ENCODE measurements at regions not wholly inside any gene's neighbourhood (a gene's known extent, or its start where the extent isn't known, plus 50 kb on each side); places are given as distances from the start of the nearest gene placed in this dataset.

- Mint-ChIP-seq H3K4me1 (ENCODE audit: low read depth) (no peaks in the 10 kb centered on the region), H3K4me3 (no peak overlapping the region), H3K9me3 (no peaks in the 10 kb centered on the region), H3K27me3 (peaks cover 5% of the 10 kb centered on the region), H3K27ac (no peak overlapping the region), H3K36me3 (ENCODE audit: low read depth) (no peaks in the 10 kb centered on the region)
These were observed 188.6 kb upstream of the NCKAP5 start for GRCh38 chr2:133756833-133757232.

- Mint-ChIP-seq H3K4me1 (ENCODE audit: low read depth) (no peaks in the 10 kb centered on the region), H3K27me3 (peaks cover 7% of the 10 kb centered on the region), H3K27ac (no peak overlapping the region), H3K9me3 (no peaks in the 10 kb centered on the region), H3K36me3 (ENCODE audit: low read depth) (no peaks in the 10 kb centered on the region), H3K4me3 (no peak overlapping the region)
These were observed 192.1 kb upstream of the NCKAP5 start for GRCh38 chr2:133760376-133760775.

GRCh38 chr2:133765658-133766057 lies 197.4 kb upstream of the NCKAP5 start:
- no peaks in the 10 kb centered on the region for H3K4me1 Mint-ChIP-seq (ENCODE audit: low read depth)
- no peaks in the 10 kb centered on the region for H3K9me3 Mint-ChIP-seq
- H3K27ac Mint-ChIP-seq: no peak overlapping the region
- H3K27me3 Mint-ChIP-seq: peaks cover 3% of the 10 kb centered on the region
- H3K36me3 Mint-ChIP-seq (ENCODE audit: low read depth): no peaks in the 10 kb centered on the region
- no peak overlapping the region for H3K4me3 Mint-ChIP-seq

- Mint-ChIP-seq H3K27ac (no peak overlapping the region), H3K27me3 (peaks cover 3% of the 10 kb centered on the region), H3K4me3 (no peak overlapping the region), H3K36me3 (ENCODE audit: low read depth) (no peaks in the 10 kb centered on the region), H3K9me3 (no peaks in the 10 kb centered on the region), H3K4me1 (ENCODE audit: low read depth) (no peaks in the 10 kb centered on the region)
These were observed 198.0 kb upstream of the NCKAP5 start for GRCh38 chr2:133766164-133766832.

GRCh38 chr2:133768256-133768655 lies 200.0 kb upstream of the NCKAP5 start:
- Mint-ChIP-seq H3K27me3 (peaks cover 6% of the 10 kb centered on the region), H3K27ac (no peak overlapping the region), H3K36me3 (ENCODE audit: low read depth) (no peaks in the 10 kb centered on the region), H3K9me3 (no peaks in the 10 kb centered on the region), H3K4me3 (no peak overlapping the region), H3K4me1 (ENCODE audit: low read depth) (no peaks in the 10 kb centered on the region)

- H3K4me1 Mint-ChIP-seq (ENCODE audit: low read depth): no peaks in the 10 kb centered on the region
- H3K27me3 Mint-ChIP-seq: peaks cover 6% of the 10 kb centered on the region
- no peak overlapping the region for H3K27ac Mint-ChIP-seq
- no peaks in the 10 kb centered on the region for H3K36me3 Mint-ChIP-seq (ENCODE audit: low read depth)
- no peak overlapping the region for H3K4me3 Mint-ChIP-seq
- no peaks in the 10 kb centered on the region for H3K9me3 Mint-ChIP-seq
These were observed 200.6 kb upstream of the NCKAP5 start for GRCh38 chr2:133768658-133769435.

- Mint-ChIP-seq H3K27ac (no peak overlapping the region), H3K9me3 (no peaks in the 10 kb centered on the region), H3K27me3 (peaks cover 6% of the 10 kb centered on the region), H3K4me1 (ENCODE audit: low read depth) (no peaks in the 10 kb centered on the region), H3K4me3 (no peak overlapping the region), H3K36me3 (ENCODE audit: low read depth) (no peaks in the 10 kb centered on the region)
These were observed 205.8 kb upstream of the NCKAP5 start for GRCh38 chr2:133773854-133774653.

- no peaks in the 10 kb centered on the region for H3K36me3 Mint-ChIP-seq (ENCODE audit: low read depth)
- no peaks in the 10 kb centered on the region for H3K9me3 Mint-ChIP-seq
- H3K4me1 Mint-ChIP-seq (ENCODE audit: low read depth): no peaks in the 10 kb centered on the region
- H3K27ac Mint-ChIP-seq: no peak overlapping the region
- H3K27me3 Mint-ChIP-seq: peaks cover 6% of the 10 kb centered on the region
- H3K4me3 Mint-ChIP-seq: no peak overlapping the region
These were observed 206.4 kb upstream of the NCKAP5 start for GRCh38 chr2:133774654-133775015.

- peaks cover 3% of the 10 kb centered on the region for H3K27me3 Mint-ChIP-seq
- H3K9me3 Mint-ChIP-seq: no peaks in the 10 kb centered on the region
- H3K4me1 Mint-ChIP-seq (ENCODE audit: low read depth): no peaks in the 10 kb centered on the region
- H3K36me3 Mint-ChIP-seq (ENCODE audit: low read depth): no peaks in the 10 kb centered on the region
- no peak overlapping the region for H3K27ac Mint-ChIP-seq
- no peak overlapping the region for H3K4me3 Mint-ChIP-seq
These were observed 208.8 kb upstream of the NCKAP5 start for GRCh38 chr2:133776936-133777573.

- Mint-ChIP-seq H3K4me3 (no peak overlapping the region), H3K4me1 (ENCODE audit: low read depth) (no peaks in the 10 kb centered on the region), H3K27ac (no peak overlapping the region), H3K36me3 (ENCODE audit: low read depth) (no peaks in the 10 kb centered on the region), H3K27me3 (no peaks in the 10 kb centered on the region), H3K9me3 (no peaks in the 10 kb centered on the region)
These were observed 209.3 kb upstream of the NCKAP5 start for GRCh38 chr2:133777574-133777960.

GRCh38 chr2:133780099-133780996 lies 212.1 kb upstream of the NCKAP5 start:
- Mint-ChIP-seq H3K4me3 (no peak overlapping the region), H3K27me3 (no peaks in the 10 kb centered on the region), H3K36me3 (ENCODE audit: low read depth) (no peaks in the 10 kb centered on the region), H3K27ac (no peak overlapping the region), H3K4me1 (ENCODE audit: low read depth) (no peaks in the 10 kb centered on the region), H3K9me3 (no peaks in the 10 kb centered on the region)

- no peaks in the 10 kb centered on the region for H3K9me3 Mint-ChIP-seq
- H3K4me3 Mint-ChIP-seq: no peak overlapping the region
- no peaks in the 10 kb centered on the region for H3K4me1 Mint-ChIP-seq (ENCODE audit: low read depth)
- H3K36me3 Mint-ChIP-seq (ENCODE audit: low read depth): no peaks in the 10 kb centered on the region
- H3K27me3 Mint-ChIP-seq: no peaks in the 10 kb centered on the region
- H3K27ac Mint-ChIP-seq: no peak overlapping the region
These were observed 212.8 kb upstream of the NCKAP5 start for GRCh38 chr2:133780997-133781513.

- H3K4me1 Mint-ChIP-seq (ENCODE audit: low read depth): no peaks in the 10 kb centered on the region
- H3K36me3 Mint-ChIP-seq (ENCODE audit: low read depth): no peaks in the 10 kb centered on the region
- no peaks in the 10 kb centered on the region for H3K27me3 Mint-ChIP-seq
- H3K9me3 Mint-ChIP-seq: no peaks in the 10 kb centered on the region
- H3K27ac Mint-ChIP-seq: no peak overlapping the region
- no peak overlapping the region for H3K4me3 Mint-ChIP-seq
These were observed 218.9 kb upstream of the NCKAP5 start for GRCh38 chr2:133787207-133787606.

GRCh38 chr2:133787651-133788050 lies 219.4 kb upstream of the NCKAP5 start:
- Mint-ChIP-seq H3K36me3 (ENCODE audit: low read depth) (no peaks in the 10 kb centered on the region), H3K9me3 (no peaks in the 10 kb centered on the region), H3K27me3 (no peaks in the 10 kb centered on the region), H3K27ac (no peak overlapping the region), H3K4me1 (ENCODE audit: low read depth) (no peaks in the 10 kb centered on the region), H3K4me3 (no peak overlapping the region)
